Chondrocyte (in vitro differentiated cells): ENCODE measurements at regions not wholly inside any gene's neighbourhood (a gene's known extent, or its start where the extent isn't known, plus 50 kb on each side); places are given as distances from the start of the nearest gene placed in this dataset.

Experiments
- DNase-seq: peaks from one replicate; pipeline ENCODE4 v3.0.0; 2021; ENCODE audit warnings: mixed read lengths, low spot score
- H3K27ac Mint-ChIP-seq: one replicate; pipeline ENCODE4 v1.8.0; 2021; ENCODE audit warnings: mild to moderate bottlenecking, moderate library complexity, mixed read lengths; ENCODE audit not compliant: unreplicated experiment
- H3K27me3 Mint-ChIP-seq: 2 replicates; pipeline ENCODE4 v1.8.0; 2021; ENCODE audit warnings: low read depth, mixed read lengths
- H3K36me3 Mint-ChIP-seq: 2 replicates; pipeline ENCODE4 v1.8.0; 2021; ENCODE audit warnings: low read depth, mixed read lengths
- H3K4me1 Mint-ChIP-seq: 2 replicates; pipeline ENCODE4 v1.8.0; 2021; ENCODE audit warnings: low read depth, mild to moderate bottlenecking, mixed read lengths
- H3K4me3 Mint-ChIP-seq: one replicate; pipeline ENCODE4 v1.8.0; 2021; ENCODE audit warnings: mild to moderate bottlenecking, moderate library complexity, mixed read lengths; ENCODE audit not compliant: unreplicated experiment
- H3K9me3 Mint-ChIP-seq: 2 replicates; pipeline ENCODE4 v1.8.0; 2021; ENCODE audit warnings: low read depth, mixed read lengths
- CTCF ChIP-seq: fragments of 200-600 bp; sonication (generic); IDR thresholded peaks from 2 replicates; pipeline ENCODE4 v1.5.0; 2021; ENCODE audit warnings: antibody characterized with exemption, mild to moderate bottlenecking, moderate library complexity

DNA sequence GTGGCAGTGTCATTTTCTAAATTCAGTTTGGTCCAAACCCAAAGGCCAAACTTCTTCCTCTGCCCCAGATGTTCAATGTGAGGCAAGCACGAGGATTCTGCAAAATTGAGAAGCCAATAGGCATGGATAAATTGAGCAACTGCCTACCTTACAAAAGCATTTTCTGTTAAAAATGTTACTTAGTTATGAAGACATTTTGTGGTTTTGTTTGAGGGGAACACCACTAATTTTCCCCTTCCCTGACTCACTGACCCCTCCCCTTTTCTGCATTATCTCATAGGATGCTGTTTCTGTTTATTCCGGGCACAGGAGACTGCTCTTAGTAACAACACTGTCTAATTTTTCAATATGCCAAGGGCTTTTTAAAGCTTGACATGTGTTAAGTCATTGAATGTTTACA is 462.8 kb downstream of the INSC start:
- H3K9me3 Mint-ChIP-seq = no peaks in the 10 kb centered on the region
- no peaks in the 10 kb centered on the region for H3K4me1 Mint-ChIP-seq
- no peak for TF ChIP-seq CTCF
- DNase-seq = no peak
- no peak overlapping the region for H3K27ac Mint-ChIP-seq
- H3K4me3 Mint-ChIP-seq = no peak overlapping the region
- no peaks in the 10 kb centered on the region for H3K36me3 Mint-ChIP-seq
- peaks cover 13% of the 10 kb centered on the region for H3K27me3 Mint-ChIP-seq

DNA sequence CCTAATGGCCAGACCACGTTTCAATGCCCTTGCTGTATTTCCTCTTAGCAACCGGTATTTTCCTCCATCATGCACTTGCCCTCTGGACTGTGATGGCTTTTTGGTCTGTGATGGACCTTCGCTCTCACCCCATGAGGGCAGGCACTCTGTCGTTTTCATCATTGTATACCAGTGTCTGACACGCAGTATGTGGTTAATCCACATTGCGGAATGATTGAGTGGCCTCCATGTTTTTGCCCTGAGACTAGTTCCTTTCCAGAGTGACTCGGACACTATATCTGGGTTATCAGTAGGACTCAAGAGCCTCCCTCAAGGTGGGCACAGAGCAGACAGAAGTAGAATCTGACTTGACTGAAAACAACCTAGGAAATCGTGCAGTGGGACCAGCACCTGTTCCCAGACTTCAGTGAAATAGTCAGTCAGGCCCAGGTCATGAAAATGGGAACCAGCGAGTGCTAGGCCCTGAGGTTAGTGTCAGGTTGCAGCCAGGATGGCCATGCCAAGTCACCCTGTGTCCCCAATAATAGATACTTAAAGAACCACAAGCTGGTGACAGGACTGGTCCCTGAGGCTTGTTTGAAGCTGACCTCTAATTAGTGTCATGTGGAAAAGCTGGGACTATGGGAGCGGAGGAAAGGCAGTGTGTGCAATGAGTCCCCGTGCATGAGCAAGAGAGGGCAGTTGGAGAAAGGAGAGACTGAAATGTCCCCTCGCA is 464.7 kb downstream of the INSC start:
- no peaks in the 10 kb centered on the region for H3K9me3 Mint-ChIP-seq
- H3K4me1 Mint-ChIP-seq = no peaks in the 10 kb centered on the region
- peaks cover 9% of the 10 kb centered on the region for H3K27me3 Mint-ChIP-seq
- no peak overlapping the region for H3K27ac Mint-ChIP-seq
- no peak for DNase-seq
- no peak for TF ChIP-seq CTCF
- no peak overlapping the region for H3K4me3 Mint-ChIP-seq
- no peaks in the 10 kb centered on the region for H3K36me3 Mint-ChIP-seq

DNA sequence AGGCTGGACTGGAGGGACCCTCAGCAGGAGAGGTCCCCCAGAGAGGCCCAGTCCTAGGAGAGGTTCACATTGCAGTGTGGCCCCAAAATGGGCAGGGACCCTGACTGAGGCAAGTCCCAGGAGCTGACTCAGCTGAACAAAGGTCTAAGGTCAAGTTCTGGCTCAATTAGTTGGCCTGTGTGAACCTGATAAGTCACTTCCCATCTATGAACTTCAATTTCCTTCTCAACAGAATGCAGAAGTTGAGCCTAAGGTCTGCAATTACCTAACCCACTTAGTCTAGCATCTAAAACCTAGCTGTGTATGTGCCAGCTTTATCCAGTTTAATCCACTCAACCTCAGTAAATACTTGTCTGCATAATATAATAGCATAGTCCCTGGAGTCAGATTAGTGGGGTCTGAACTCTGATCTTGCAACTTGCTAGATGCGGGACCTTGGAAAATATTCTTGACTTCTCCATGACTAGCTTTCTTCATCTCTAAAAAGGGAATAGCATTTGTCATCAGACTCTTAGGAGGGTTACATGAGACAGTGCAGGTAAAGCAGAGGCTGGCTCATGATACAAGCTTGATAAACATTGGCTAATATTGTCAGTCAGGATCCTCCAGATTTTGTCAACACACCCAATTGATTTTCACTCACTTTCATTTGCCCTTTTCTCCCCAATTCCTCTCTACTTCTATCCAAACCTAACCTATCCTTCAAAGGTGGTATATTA is 465.5 kb downstream of the INSC start:
- no peak for TF ChIP-seq CTCF
- H3K27ac Mint-ChIP-seq = no peak overlapping the region
- no peaks in the 10 kb centered on the region for H3K36me3 Mint-ChIP-seq
- H3K4me3 Mint-ChIP-seq = no peak overlapping the region
- H3K27me3 Mint-ChIP-seq = peaks cover 3% of the 10 kb centered on the region
- H3K4me1 Mint-ChIP-seq = no peaks in the 10 kb centered on the region
- DNase-seq = no peak
- no peaks in the 10 kb centered on the region for H3K9me3 Mint-ChIP-seq

DNA sequence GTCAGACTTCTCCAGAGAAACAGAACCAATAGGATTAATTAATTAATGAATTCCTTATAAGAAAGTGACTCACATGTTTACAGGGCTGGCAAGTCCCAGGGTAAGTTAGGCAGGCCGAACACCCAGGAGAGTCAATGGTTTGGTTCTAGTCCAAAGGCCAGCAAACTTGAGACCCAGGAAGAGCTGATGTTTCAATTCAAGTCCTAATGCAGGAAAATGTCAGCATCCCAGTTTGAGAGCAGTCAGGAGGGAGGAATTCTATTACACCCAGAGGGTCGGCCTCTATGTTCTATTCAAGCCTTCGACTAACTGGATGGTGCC is 466.0 kb downstream of the INSC start:
- no peak for TF ChIP-seq CTCF
- H3K9me3 Mint-ChIP-seq = no peaks in the 10 kb centered on the region
- no peaks in the 10 kb centered on the region for H3K36me3 Mint-ChIP-seq
- DNase-seq = no peak
- no peak overlapping the region for H3K27ac Mint-ChIP-seq
- H3K4me1 Mint-ChIP-seq = no peaks in the 10 kb centered on the region
- peaks cover 3% of the 10 kb centered on the region for H3K27me3 Mint-ChIP-seq
- no peak overlapping the region for H3K4me3 Mint-ChIP-seq

DNA sequence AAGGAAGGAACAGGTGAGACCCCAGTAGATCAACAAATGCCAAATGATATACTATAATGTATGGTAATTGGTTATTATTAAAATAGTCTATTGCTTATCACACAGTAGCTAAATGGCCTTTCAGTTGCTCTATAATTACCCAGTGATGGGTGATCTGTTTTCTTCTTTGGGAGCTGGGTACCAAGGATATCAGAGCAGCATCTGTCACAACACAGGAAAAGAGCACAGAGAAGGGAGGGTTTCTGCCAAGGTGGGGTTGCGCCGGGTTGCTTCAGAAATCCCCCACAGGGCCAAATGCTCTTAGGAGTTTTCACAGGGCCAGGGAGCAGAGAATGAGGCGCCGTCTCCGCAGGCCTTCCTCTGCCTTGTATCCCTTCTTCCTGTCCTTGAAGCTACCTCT is 469.4 kb downstream of the INSC start:
- peaks cover 2% of the 10 kb centered on the region for H3K27me3 Mint-ChIP-seq
- TF ChIP-seq CTCF = no peak
- H3K4me1 Mint-ChIP-seq = no peaks in the 10 kb centered on the region
- no peaks in the 10 kb centered on the region for H3K9me3 Mint-ChIP-seq
- no peak for DNase-seq
- no peaks in the 10 kb centered on the region for H3K36me3 Mint-ChIP-seq
- H3K27ac Mint-ChIP-seq = no peak overlapping the region
- H3K4me3 Mint-ChIP-seq = no peak overlapping the region
